HG03457 (cell line): ENCODE measurements at regions not wholly inside any gene's neighbourhood (a gene's known extent, or its start where the extent isn't known, plus 50 kb on each side); places are given as distances from the start of the nearest gene placed in this dataset.

ENCODE experiments used
- ATAC-seq: cut with Tn5 transposase; IDR thresholded peaks from one replicate; pipeline ENCODE4 v1.9.1; 2021; ENCODE audit warnings: moderate number of reproducible peaks; ENCODE audit not compliant: unreplicated experiment

DNA sequence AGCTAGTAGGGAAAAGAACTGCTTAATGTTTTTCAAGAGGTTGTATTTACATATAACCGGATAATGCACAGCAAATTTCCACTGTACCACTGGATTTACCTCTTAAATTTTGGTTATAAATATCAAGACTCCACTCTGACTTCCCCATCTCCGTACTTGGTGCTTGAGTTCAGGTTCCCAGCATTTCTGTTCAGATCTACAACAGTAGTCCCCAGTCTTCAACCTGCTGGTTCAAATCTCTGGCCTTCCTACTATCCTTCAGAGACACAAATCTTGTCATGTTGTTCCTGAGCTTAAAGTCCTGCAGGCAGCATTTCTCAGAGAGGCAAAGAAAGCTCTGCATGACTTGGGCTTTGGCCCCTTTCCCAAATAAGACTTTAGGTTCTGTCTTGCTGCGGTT lies 392.6 kb upstream of the ATP5MC3 start:
- no peak for ATAC-seq

DNA sequence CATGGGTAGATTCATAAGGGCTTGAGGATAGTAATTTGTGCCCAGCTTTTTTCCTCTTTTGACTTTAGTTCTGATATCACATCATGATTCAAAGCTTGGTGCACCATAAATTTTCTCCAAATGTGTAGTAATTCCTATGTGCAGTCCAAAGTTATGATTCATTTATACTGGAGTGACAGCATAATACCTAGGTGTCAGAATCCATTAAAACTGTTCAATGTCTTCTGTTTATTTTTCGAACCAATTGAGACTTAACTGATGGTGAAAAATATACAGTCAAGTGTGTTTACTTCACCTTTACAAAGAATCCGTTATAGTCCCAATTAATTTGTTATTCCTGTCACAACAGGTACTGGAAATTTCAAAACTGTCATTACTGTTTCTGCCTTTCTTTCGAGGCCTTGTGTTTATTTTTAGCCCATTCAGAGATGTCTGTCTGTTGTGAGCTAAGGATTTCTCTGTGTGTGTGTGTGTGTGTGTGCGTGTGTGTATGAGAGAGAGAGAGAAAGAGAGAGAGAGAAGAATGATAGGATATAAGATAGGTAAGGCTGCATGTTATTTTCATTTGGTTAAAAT lies 389.7 kb upstream of the ATP5MC3 start:
- ATAC-seq, result no peak

DNA sequence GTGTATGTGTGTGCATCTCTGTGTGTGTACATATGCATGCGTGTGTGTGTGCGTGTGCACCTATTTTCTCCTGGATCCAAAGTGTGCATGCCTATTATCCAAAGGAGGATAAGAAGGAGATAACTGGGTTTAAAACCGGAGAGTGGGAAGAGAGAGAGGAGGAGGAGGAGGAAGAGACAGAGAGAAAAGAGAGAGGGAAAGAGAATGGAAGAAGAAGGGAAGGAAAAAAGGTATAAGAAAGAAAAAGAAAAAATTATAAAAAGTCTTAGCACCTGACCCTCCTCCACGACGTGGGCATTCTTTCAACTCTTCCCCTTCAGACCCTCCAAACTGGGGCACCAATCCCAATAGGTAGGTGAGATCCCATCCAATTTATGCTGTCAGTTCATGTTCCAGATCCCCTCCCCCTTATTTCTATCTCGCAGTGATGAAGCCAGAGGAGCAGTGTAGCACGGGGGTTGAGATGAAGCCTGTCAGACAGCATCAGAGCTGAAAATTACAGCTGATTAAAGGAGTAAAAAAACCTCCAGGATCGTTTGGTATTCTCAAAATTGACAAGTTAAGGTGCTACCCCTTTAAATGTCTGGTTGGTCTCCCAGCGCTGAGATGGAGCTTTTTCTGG lies 386.7 kb upstream of the ATP5MC3 start:
- ATAC-seq, result no peak

DNA sequence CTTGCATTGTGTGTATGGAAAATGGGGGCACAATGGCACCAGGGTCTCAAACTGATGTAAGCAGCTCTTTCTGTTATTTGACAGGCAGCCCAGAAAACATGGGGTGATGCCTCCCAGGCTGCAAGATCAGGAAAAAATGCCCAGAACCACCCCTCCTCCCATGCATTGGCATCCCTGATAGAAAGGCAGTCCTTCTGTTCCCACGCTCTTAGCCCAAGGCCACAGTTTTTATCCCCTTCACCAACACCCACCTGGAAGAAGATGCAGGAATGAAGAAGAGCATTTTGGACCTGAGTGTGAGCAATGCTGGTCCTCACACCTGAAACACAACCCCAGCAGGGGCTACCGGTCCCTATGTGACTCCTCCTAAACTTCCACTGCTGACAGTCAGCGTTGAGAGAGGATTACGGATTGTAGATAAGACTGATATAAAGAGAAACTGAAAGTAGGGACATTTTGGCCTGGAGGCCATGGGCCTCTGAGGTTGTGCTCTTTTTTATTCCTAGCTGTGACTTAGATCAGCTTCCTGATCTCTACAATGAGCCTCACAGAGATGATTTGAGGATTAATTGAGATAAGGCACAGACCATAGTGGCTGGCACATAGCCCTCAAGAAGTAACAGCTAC lies 386.0 kb upstream of the ATP5MC3 start:
- no peak for ATAC-seq

DNA sequence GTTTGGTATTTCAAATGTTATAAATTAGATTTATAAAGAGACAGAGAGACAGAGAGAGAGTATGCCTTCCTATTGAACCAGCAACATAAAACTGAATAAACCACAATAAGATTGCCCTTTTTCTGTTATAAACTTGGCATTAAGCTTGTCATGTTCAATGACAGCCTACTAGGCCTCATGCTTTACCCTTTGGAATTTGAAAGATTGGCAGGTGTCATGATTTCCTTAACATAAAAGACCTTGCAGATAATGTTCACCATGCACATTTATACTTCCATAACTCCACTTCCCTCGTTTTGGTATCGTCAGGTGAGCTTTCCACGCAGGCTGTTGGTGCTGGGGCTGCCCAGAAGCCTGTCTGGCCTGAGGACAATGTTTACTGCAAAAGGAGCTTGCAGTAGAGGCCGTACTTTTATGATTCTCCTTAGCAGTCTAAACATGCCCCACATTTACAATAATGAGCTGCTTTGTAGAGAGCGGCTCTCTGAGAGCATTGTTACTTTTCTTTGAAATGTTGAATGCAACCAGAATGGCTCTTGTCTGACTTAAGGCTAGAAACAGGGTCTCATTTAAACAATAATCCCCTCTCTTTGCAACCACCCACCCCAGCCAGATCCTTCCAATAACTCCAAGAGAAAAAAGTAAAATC lies 379.1 kb upstream of the ATP5MC3 start:
- no peak for ATAC-seq

DNA sequence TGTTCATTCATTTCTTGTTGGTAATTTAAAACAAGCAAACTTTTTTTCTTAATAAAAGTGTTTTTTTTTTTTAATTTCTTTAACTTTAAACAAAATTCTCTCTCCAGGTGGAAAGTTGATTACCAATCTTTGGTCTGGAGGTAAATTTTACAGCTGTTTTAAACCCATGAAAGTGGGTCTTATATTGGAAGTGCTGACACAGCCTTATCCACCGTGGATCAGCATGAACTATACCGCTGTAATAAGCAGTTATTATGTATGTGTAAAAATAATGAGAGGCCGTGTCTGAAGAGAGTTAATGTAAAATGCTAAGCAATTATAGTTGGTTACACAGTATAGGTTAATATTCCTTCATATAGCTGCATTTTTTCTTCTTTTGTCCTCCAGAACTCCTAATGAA lies 378.1 kb upstream of the ATP5MC3 start:
- no peak for ATAC-seq

DNA sequence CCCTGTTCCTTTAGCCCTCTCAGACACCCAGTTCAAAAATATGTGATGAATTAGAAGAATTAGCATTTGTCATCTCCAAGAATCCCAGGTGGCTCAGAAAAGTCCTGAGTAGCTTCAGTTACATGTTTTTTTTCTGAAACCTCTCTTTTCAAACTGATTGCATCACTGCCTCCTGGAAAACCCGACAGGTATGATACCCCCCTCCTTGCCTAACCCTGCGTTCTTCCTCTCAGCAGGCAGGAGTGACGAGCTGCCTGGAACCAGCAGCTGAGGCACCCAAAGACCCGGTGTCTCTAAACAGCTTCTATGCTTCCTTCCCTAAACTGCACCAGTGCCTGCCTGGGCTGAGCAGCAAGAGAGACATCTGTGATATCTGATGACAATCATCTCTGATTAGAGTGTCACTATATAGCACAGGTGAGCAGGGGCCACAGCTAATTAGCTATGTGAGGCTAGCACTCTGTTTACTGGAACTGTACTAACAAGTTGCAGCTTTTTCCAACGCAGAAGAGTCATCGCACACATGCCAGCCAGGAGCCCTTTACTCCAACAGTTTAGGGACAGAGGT lies 376.4 kb upstream of the ATP5MC3 start:
- ATAC-seq, result no peak

DNA sequence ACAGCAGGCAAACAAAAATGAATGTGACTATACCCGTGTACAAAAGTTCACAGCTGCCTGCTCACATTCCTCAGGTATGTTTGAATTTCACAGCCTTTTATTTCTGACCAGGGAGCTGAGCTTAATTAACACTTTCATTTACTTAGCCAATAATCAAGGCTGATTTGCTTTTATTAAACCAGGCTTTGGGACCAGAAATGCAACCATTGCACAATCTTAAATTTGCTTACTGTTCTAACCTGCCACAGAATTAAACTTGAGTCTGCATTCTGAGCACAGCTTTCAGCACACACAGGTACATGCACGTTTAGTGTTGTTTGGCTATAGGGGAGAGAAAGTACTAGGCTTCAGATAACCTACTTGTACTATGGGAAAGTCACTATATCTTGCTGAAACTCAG lies 372.4 kb upstream of the ATP5MC3 start:
- no peak for ATAC-seq

DNA sequence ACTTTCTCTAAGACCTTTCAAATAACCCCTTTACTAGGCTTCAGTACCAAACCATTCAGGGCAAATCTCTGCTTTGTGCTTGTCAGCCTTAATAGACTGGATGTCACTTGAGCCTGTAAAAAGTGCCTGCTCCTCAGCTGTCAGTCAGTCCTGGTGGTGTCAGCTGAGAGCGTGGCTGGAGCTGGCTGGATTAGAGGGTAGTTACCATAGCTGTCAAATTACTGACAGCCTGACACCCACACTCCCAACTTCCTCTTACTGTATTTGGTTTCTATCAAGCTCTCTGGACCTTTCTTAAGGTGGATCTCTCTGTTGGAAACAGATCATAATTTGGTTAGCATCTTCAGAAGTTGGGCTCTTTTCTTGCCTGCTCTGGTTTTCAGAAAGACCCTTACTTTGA lies 371.4 kb upstream of the ATP5MC3 start:
- no peak for ATAC-seq

DNA sequence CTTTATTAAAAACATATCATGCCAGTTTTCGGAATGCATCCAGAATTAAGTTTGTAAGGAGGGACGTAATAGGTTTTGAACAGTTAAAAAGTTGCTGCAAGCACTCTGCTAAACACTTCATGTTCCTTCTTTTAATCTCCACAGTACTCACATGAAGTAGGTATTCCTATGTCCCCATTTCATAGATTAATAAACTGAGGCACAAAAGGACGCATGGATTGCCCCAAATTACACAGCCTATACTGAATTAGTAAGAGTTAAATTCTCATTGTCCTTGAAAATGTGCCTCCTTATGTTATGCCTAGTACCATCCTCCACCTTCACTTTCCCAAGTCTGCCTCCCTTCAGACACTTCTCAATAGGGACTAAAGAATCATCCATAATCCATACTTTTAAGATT lies 358.9 kb upstream of the ATP5MC3 start:
- no peak for ATAC-seq

DNA sequence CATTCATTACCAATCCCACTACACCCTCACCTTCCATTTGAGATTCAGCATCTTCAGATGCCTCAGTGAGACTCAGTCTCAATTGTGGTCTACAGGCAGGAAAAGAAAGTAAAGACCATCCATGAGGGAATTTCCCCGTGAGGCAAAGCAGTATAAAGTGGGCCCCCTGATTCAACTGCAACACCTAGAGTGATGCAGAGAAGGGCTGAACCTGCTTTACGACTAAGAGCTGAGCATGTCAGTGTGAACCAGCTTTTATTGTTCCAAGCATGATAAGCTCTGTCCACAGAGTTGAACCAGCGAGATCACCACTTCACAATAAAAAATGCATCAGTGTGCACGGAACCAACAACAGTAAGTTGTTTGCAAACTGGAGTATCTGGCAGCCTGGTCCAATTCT lies 357.6 kb upstream of the ATP5MC3 start:
- no peak for ATAC-seq

DNA sequence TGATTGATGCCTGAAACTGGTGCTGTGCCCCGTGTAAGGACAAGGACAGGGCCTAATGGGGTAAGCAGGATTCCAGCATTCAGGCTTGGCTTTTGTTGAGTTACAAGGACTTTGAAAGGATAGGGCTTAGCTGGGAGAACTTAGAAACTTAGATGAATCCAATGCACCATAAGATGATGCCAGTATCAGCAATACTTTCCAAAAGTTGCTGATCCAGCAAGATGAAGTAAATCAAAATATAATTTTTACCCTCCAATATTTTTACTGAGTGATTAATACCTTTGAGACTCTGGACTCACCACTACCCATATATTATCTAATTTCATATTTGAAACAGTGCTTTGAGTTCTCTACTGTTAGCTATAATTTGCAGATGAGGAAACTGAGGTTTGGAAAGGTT lies 354.5 kb upstream of the ATP5MC3 start:
- ATAC-seq, result no peak

DNA sequence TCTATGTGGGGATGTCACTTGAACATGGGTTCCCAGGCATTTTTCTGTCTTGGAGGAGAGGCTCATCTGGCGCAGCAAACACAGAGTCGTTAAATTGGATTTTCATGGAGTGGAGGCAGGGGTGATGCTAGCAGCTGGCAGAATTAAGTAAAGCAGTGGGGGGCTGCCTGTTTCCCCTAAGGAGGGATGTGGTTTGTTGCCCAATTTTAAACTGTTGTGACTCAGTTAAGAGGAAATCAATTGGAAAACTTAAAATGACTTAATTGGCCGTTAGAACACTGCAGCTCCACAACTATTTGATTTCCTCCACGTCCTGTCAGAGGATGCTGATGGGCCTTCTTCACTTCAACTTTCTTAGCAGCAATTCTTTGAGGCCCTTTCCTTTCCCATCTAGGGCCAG lies 354.1 kb upstream of the ATP5MC3 start:
- ATAC-seq, result no peak

DNA sequence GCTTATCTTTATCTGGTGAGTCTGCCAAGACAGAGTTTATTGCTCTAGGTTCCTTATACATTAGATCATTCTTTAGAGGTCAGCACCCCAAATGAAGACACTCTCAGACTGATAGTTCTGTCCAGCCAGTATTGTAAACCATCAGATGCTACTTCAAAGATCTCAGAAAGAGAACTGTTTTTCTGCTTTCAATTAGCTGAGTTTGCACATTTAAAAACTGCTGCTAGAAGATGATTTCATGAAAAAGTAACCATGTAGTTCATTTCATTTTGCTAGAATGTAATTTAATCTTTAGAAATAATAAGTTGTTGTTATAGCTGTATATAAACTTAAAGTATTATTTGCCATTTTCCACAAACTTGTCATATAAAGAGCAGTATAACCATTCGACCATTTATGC lies 344.5 kb upstream of the ATP5MC3 start:
- no peak for ATAC-seq

DNA sequence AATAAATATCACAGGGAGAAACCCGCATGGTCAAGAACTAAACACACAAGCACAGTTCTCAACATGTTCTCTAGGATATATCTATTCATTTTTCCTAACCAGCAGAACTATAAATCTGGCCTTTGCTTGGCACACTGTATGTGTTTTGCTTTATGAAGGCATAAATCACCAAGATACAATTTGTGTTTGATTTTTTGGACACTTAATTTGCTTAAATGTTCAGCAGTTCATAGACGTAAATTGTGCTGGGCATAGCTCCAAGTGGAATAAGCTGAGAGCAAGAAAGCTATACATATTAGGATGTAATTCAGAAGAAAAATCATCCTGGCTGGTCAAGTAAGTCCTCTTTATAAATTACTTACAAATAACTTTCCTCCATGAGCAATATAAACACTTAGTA lies 341.5 kb upstream of the ATP5MC3 start:
- no peak for ATAC-seq

DNA sequence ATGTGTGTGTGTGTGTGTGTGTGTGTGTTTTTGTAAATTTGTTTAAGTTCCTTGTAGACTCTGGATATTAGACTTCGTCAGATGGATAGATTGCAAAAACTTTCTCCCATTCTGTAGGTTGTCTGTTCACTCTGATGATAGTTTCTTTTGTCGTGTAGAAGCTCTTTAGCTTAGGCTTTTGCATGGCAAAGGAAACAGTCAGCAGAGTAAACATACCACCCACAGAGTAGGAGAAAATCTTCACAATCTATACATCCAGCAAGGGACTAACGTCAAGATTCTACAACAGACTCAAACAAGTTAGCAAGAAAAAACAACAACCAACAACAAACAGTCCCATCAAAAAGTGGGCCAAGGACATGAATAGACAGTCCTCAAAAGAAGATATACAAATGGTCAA lies 336.7 kb upstream of the ATP5MC3 start:
- no peak for ATAC-seq

DNA sequence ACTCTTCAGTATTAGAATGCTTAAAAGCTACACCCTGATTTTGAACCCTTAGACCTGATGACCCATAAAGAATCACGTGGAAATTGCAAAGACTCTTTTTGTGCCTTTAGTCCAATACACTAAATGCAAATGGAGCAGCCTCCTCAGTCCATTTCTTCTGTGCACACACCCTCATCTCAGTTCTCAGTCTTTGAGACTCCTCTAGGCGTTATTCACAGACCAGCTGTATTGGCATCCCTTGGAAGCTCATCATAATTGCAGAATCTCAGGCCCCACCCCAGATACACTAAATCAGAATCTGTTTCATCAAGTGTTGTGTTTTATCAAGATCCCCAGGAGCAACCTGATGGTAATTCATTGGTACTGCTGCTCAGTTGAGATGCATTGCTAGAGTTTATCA lies 335.0 kb upstream of the ATP5MC3 start:
- no peak for ATAC-seq

DNA sequence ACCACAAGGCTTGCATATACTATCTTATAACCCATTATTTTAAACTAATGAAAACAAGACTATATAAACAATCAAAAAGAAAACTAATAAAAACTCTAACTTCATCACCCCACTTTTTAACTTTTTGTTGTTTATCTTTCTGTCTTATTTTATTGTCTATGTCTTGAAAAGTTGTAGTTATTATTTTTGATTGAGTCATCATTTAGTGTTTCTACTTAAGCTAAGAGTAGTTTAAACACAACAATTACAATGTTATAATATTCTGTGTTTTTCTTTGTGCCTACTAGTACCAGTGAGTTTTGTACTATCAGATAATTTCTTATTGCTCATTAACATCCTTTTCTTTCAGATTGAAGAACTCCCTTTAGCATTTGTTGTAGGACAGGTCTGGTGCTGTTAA lies 318.7 kb upstream of the ATP5MC3 start:
- no peak for ATAC-seq

DNA sequence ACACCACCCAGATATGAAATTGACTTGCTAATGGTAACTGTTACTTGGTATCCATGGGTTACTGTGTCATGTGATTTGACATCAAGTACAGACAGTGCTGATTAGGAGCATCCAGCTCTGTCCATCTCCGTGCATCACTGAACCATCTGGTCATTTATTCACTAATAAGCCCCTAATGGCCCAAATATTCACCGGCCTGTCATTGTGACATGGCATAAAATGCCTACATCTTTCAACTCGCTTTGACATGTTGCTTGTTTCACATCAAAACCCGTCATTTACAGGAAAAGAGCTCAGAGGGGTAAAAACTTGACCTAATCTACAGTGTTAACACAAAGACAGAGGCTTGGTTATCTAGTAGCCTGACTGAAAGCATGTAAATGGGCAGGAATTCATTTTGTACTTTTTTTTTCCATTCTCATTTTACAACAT lies 308.9 kb upstream of the ATP5MC3 start:
- ATAC-seq, result no peak

DNA sequence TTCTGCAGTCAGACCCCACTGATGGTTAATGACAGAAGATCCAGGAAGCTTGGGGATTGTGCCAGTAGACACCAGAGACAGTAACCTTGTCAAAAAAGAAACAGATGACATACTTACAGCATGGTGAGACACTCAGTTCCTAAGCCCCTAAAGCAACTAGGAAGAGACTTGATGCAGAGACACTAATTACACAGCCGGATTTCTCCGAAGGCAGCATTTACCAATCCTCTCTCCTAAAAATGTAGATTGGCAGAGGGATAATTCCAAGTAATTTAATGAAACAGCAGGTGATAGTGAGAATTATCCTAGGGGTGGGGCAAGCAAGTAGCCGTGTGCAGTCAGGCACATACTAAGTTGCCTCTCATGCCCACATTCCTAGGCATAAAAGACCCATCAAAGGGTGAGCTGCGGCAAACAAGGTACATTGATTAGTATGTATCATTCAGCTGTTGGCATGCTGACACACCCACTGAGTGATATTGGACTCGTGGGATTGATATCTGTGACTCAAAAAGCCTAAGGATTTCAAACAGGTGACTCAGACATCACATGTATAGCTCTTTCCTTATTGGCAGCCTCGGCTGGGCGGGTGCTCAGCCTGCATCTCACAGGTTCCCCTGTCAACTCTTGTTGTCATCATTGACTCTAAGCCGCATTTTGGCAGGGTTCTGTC lies 296.7 kb upstream of the ATP5MC3 start:
- no peak for ATAC-seq

DNA sequence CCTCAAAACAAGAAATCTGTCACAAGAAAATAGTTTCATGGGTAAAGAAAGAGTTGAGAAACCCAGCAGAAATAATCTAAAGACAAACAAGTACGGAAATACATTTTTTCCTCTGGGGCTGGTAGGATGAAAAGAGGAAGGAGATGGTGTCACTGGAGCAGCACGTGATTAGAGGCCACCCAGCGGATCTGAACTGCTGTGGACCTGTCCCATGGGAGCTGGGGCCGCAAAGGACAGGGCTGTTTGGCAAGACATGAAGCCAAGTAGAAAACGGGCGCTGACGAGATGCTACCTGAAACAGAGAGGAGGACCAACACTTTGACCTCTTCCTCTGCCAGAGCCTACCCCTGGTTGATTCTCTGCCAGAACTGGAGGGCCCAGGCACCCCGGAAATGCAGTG lies 295.4 kb upstream of the ATP5MC3 start:
- no peak for ATAC-seq
